SK-N-MC (cell line): ENCODE measurements at regions not wholly inside any gene's neighbourhood (a gene's known extent, or its start where the extent isn't known, plus 50 kb on each side); places are given as distances from the start of the nearest gene placed in this dataset.
"Not testable (repeated sequence)": the region's sequence is repeated elsewhere in the genome, so short reads cannot be mapped to it uniquely, and the experiment has no call there.

Experiments used
- DNase-seq: peaks from one replicate; pipeline ENCODE4 v3.0.0-alpha.2; 2011; ENCODE audit warnings: low read depth, low spot score
- H3K27ac ChIP-seq: fragments of 200-600 bp; sonication (generic); 2 replicates; pipeline ENCODE4 v1.5.1; 2016; ENCODE audit warnings: mixed run types
- H3K36me3 ChIP-seq: fragments of 200-600 bp; sonication (generic); 2 replicates; pipeline ENCODE4 v1.6.1; 2017; ENCODE audit warnings: antibody characterized with exemption, low read length, mixed read lengths; ENCODE audit not compliant: insufficient read depth
- H3K4me3 ChIP-seq: fragments of 200-600 bp; sonication (generic); 2 replicates; pipeline ENCODE4 v1.5.1; 2016
- H3K9ac ChIP-seq: fragments of 200-600 bp; sonication (generic); 2 replicates; pipeline ENCODE4 v1.8.0; 2017; ENCODE audit warnings: mixed run types, mixed read lengths; ENCODE audit not compliant: insufficient read length
- H3K9me3 ChIP-seq: fragments of 200-600 bp; sonication (generic); 2 replicates; pipeline ENCODE4 v1.6.1; 2017; ENCODE audit warnings: low read depth, mild to moderate bottlenecking, antibody characterized with exemption, low read length, moderate library complexity, mixed read lengths
- EZH2 ChIP-seq: fragments of 200-600 bp; sonication (generic); IDR thresholded peaks from one replicate; pipeline ENCODE4 v1.6.1; 2017; ENCODE audit warnings: antibody characterized with exemption
- FOXP2 ChIP-seq: optimal IDR thresholded peaks from 2 replicates; pipeline ENCODE3; 2011; ENCODE audit warnings: mild to moderate bottlenecking, moderate library complexity; ENCODE audit not compliant: insufficient read depth; ENCODE audit errors: extremely low read length, control extremely low read depth
- POLR2AphosphoS5 ChIP-seq: IDR thresholded peaks from 2 replicates; pipeline ENCODE4 v1.6.1; 2012; ENCODE audit warnings: mild to moderate bottlenecking, low read depth, low read length, borderline replicate concordance

GRCh38 chr6:102815207-102815606 lies 1421.7 kb downstream of the GRIK2 start:
- H3K36me3 ChIP-seq: no peaks in the 10 kb centered on the region
- no peak for TF ChIP-seq EZH2
- no peak for TF ChIP-seq FOXP2
- TF ChIP-seq POLR2AphosphoS5: no peak
- H3K27ac ChIP-seq: no peak overlapping the region
- DNase-seq: no peak
- H3K9ac ChIP-seq: no peak overlapping the region
- H3K9me3 ChIP-seq: no peaks in the 10 kb centered on the region; the same call in 1 of the 2 replicates
- no peak overlapping the region for H3K4me3 ChIP-seq

- Histone ChIP-seq H3K4me3 (no peak overlapping the region), H3K9ac (no peak overlapping the region), H3K27ac (no peak overlapping the region), H3K9me3 (no peaks in the 10 kb centered on the region; the same call in 1 of the 2 replicates), H3K36me3 (no peaks in the 10 kb centered on the region)
- no peak for TF ChIP-seq POLR2AphosphoS5
- no peak for TF ChIP-seq EZH2
- TF ChIP-seq FOXP2: no peak
- DNase-seq: no peak
Observed at GRCh38 chr6:102813489-102814275, 1420.2 kb downstream of the GRIK2 start.

GRCh38 chr6:102812242-102812641 lies 1418.7 kb downstream of the GRIK2 start:
- H3K9me3 ChIP-seq: no peaks in the 10 kb centered on the region; the same call in 1 of the 2 replicates
- no peak for TF ChIP-seq EZH2
- no peak for TF ChIP-seq POLR2AphosphoS5
- TF ChIP-seq FOXP2: no peak
- H3K27ac ChIP-seq: no peak overlapping the region
- H3K36me3 ChIP-seq: no peaks in the 10 kb centered on the region
- H3K9ac ChIP-seq: no peak overlapping the region
- DNase-seq: no peak
- H3K4me3 ChIP-seq: no peak overlapping the region

- H3K27ac ChIP-seq, H3K4me3 ChIP-seq, H3K9me3 ChIP-seq, DNase-seq, H3K9ac ChIP-seq, H3K36me3 ChIP-seq: not testable (repeated sequence)
Observed at GRCh38 chr6:102808944-102809505, 1415.5 kb downstream of the GRIK2 start.

GRCh38 chr6:102799051-102799450 lies 1405.5 kb downstream of the GRIK2 start:
- H3K9me3 ChIP-seq: no peaks in the 10 kb centered on the region
- TF ChIP-seq EZH2 (no peak), POLR2AphosphoS5 (no peak), FOXP2 (no peak)
- no peak overlapping the region for H3K27ac ChIP-seq
- no peak for DNase-seq
- no peaks in the 10 kb centered on the region for H3K36me3 ChIP-seq
- no peak overlapping the region for H3K9ac ChIP-seq
- H3K4me3 ChIP-seq: no peak overlapping the region

- Histone ChIP-seq H3K27ac (no peak overlapping the region), H3K9ac (no peak overlapping the region), H3K9me3 (no peaks in the 10 kb centered on the region), H3K4me3 (no peak overlapping the region), H3K36me3 (no peaks in the 10 kb centered on the region)
- no peak for DNase-seq
- TF ChIP-seq EZH2: no peak
- no peak for TF ChIP-seq FOXP2
- TF ChIP-seq POLR2AphosphoS5: no peak
Observed at GRCh38 chr6:102798636-102799035, 1405.1 kb downstream of the GRIK2 start.

- Histone ChIP-seq H3K4me3 (no peak overlapping the region), H3K9me3 (no peaks in the 10 kb centered on the region), H3K9ac (no peak overlapping the region), H3K27ac (no peak overlapping the region; the same call in 1 of the 2 replicates), H3K36me3 (no peaks in the 10 kb centered on the region)
- no peak for TF ChIP-seq FOXP2
- no peak for TF ChIP-seq POLR2AphosphoS5
- no peak for TF ChIP-seq EZH2
- DNase-seq: no peak
Observed at GRCh38 chr6:102793752-102794151, 1400.2 kb downstream of the GRIK2 start.

GRCh38 chr6:102774326-102774725 lies 1380.8 kb downstream of the GRIK2 start:
- DNase-seq: no peak
- Histone ChIP-seq H3K9me3 (peaks cover 11% of the 10 kb centered on the region; the same call in 1 of the 2 replicates), H3K27ac (no peak overlapping the region)

GRCh38 chr6:102773636-102774035 lies 1380.1 kb downstream of the GRIK2 start:
- no peaks in the 10 kb centered on the region; the same call in 1 of the 2 replicates for H3K36me3 ChIP-seq
- TF ChIP-seq FOXP2: no peak
- TF ChIP-seq EZH2: no peak
- no peak for TF ChIP-seq POLR2AphosphoS5
- peaks cover 17% of the 10 kb centered on the region; the same call in 1 of the 2 replicates for H3K9me3 ChIP-seq
- no peak overlapping the region for H3K4me3 ChIP-seq
- H3K27ac ChIP-seq: no peak overlapping the region
- H3K9ac ChIP-seq: no peak overlapping the region
- no peak for DNase-seq

More at GRCh38 chr6:102774326-102774725, 1380.8 kb downstream of the GRIK2 start:
- no peak overlapping the region for H3K9ac ChIP-seq
- TF ChIP-seq EZH2 (no peak), POLR2AphosphoS5 (no peak), FOXP2 (no peak)
- no peaks in the 10 kb centered on the region; the same call in 1 of the 2 replicates for H3K36me3 ChIP-seq
- H3K4me3 ChIP-seq: no peak overlapping the region
